Type B pancreatic cell (in vitro differentiated cells): ENCODE measurements at regions not wholly inside any gene's neighbourhood (a gene's known extent, or its start where the extent isn't known, plus 50 kb on each side); places are given as distances from the start of the nearest gene placed in this dataset.

Experiments used
- DNase-seq: peaks from one replicate; pipeline ENCODE4 v3.0.0; 2021; ENCODE audit warnings: mixed read lengths; ENCODE audit not compliant: unreplicated experiment; ENCODE audit errors: extremely low spot score
- H3K27ac Mint-ChIP-seq: 2 replicates; pipeline ENCODE4 v1.8.0; 2021; ENCODE audit warnings: mild to moderate bottlenecking, mixed read lengths
- H3K27me3 Mint-ChIP-seq: 2 replicates; pipeline ENCODE4 v1.8.0; 2021; ENCODE audit warnings: mixed read lengths
- H3K36me3 Mint-ChIP-seq: 2 replicates; pipeline ENCODE4 v1.8.0; 2021; ENCODE audit warnings: mixed read lengths
- H3K4me1 Mint-ChIP-seq: one replicate; pipeline ENCODE4 v1.8.0; 2021; ENCODE audit warnings: mixed read lengths; ENCODE audit not compliant: unreplicated experiment
- H3K4me3 Mint-ChIP-seq: 2 replicates; pipeline ENCODE4 v1.8.0; 2021; ENCODE audit warnings: mild to moderate bottlenecking, mixed read lengths
- H3K9me3 Mint-ChIP-seq: 2 replicates; pipeline ENCODE4 v1.8.0; 2021; ENCODE audit warnings: mixed read lengths
- TF ChIP-seq, protein P1 (sequence below): fragments of 200-600 bp; sonication (generic); conservative IDR thresholded peaks from 2 replicates; pipeline ENCODE4 v1.5.0; 2021; ENCODE audit warnings: antibody characterized with exemption, mild to moderate bottlenecking

DNA sequence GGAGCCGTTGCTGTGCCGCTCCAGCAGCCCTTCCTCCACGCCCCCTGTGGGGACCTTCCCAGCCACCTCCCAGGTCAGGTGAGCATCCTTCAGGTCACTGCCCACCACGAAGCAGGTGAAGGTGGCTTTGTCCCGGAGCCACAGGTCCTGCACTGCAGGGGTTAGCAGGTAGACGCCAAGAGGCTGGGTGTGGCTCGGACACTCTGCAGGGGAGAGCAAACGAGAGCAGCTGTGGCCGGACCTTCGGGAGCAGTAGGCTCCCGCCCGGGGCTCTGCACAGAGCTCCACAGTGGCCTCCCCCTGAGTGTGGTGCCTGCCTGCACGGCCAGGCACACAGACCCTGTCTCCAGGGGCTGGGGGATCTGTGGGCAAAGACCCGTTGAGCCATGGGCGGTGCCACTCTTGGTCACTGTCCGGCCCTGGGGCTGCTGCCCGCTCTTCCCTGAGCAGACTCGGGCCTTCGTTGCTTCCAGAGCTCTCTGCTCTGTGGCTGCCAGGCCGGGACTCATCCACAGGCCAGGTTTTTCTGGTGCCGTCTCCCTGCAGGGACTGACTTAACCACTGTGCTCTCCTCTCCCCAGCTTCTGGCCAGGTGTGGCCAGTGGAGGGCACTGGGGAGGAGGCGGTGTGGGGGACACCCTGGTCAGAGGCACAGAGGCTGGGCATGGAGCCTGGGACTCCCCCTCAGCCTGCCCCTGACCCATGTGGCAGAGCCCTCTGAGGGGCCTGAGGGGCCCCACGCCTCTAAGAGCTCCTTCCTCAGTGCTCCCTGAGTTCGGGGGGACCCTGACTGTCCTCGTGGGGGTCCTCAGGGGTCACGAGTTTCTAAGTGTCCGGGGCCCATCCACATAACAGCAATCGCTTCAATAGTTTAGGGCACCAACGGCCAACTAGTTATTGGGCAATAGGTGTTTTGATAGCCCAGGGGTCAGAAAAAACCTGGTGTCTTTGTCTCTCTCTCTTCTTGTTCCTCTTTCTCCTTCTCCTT, 314.9 kb downstream of the TMEM121 start:
- Mint-ChIP-seq H3K9me3 (peaks cover 7% of the 10 kb centered on the region), H3K27ac (no peak overlapping the region), H3K27me3 (no peaks in the 10 kb centered on the region), H3K4me1 (no peaks in the 10 kb centered on the region), H3K4me3 (no peak overlapping the region), H3K36me3 (no peaks in the 10 kb centered on the region)
- TF ChIP-seq, protein P1, sequence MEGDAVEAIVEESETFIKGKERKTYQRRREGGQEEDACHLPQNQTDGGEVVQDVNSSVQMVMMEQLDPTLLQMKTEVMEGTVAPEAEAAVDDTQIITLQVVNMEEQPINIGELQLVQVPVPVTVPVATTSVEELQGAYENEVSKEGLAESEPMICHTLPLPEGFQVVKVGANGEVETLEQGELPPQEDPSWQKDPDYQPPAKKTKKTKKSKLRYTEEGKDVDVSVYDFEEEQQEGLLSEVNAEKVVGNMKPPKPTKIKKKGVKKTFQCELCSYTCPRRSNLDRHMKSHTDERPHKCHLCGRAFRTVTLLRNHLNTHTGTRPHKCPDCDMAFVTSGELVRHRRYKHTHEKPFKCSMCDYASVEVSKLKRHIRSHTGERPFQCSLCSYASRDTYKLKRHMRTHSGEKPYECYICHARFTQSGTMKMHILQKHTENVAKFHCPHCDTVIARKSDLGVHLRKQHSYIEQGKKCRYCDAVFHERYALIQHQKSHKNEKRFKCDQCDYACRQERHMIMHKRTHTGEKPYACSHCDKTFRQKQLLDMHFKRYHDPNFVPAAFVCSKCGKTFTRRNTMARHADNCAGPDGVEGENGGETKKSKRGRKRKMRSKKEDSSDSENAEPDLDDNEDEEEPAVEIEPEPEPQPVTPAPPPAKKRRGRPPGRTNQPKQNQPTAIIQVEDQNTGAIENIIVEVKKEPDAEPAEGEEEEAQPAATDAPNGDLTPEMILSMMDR = no peak
- DNase-seq = no peak

DNA sequence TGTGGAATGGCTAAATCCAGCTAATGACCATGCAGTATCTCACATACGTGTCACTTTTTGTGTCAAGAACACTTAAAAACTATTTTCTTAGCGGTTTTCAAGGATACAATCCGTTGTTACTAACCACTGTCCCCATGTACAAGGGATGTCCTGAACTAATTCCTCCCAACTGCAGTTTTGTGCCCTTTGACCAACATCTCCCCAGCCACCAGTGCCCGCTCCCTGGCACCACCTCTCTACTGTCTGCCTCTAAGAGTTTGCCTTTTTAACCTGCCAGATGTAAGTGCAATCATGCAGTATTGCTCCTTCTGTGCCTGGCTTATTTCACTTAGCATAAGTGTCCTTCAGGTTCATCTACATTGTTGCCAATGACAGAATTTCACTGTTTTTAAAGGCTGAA, 315.7 kb downstream of the TMEM121 start:
- Mint-ChIP-seq H3K4me1 (no peaks in the 10 kb centered on the region), H3K9me3 (peaks cover 7% of the 10 kb centered on the region), H3K27ac (no peak overlapping the region), H3K27me3 (no peaks in the 10 kb centered on the region), H3K36me3 (no peaks in the 10 kb centered on the region), H3K4me3 (no peak overlapping the region)
- TF ChIP-seq, protein P1 = no peak
- no peak for DNase-seq

DNA sequence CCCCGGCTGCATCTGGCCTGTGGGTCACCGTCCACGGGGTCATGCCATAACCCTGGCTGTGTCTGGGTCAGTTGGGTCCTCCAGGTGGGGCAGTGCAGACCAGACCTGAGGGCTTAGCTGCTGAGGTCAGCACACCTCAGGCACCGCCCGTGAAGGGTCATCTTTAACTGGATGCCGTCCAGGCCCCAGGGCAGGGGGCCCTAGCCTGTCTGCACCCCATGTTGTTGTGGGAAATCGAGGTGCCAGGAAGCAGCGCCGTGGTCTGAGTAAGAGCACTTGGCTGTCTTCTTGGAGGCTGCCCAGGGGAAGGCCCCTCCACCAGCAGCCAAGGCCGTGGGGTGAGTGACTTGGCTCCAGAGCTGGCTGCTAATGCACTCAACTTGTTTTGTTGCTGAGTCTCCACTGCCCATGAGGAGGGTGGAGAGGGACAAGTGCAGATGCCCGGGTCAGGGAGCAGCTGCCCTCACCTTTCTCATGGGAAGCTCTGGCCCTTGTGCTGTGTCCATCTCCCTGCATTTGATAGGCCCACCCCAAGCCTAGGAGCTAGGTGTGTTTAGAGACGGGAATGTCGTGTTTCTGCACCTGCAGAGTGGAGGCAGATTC, 317.2 kb downstream of the TMEM121 start:
- H3K27ac Mint-ChIP-seq = no peak overlapping the region
- DNase-seq = no peak
- H3K9me3 Mint-ChIP-seq = peaks cover 16% of the 10 kb centered on the region
- no peaks in the 10 kb centered on the region for H3K4me1 Mint-ChIP-seq
- no peaks in the 10 kb centered on the region for H3K36me3 Mint-ChIP-seq
- no peak overlapping the region for H3K4me3 Mint-ChIP-seq
- TF ChIP-seq, protein P1 = no peak
- no peaks in the 10 kb centered on the region for H3K27me3 Mint-ChIP-seq

DNA sequence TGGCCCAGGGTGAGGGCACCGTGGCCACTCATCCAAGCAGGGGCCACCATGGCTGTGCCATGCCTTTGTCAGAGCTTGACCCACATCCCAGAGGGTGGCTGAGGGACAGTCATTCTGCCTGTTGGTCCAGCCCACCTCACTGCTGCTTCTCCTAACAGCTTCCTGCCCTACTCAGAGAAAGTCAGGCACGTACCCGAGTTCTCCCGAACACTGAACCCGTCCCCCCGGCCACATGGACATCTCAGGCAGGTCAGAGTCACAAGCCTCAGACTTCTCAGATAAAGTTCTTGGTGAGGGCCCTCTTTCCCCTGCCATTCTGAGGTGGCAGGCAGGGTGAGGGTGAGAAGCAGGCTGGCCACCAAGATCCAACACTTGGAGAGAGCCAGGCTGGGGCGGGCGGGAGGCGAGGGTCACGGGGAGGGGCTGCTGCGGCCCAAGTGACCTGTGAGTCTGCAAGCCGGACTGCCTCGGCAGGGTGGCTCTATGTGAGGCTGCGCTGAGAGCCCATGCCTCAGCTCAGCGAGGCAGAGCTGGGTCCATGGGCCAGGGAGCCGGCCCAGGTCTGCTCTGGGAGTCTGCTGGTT, 317.8 kb downstream of the TMEM121 start:
- no peak for DNase-seq
- peaks cover 17% of the 10 kb centered on the region for H3K9me3 Mint-ChIP-seq
- H3K36me3 Mint-ChIP-seq = no peaks in the 10 kb centered on the region

More for the DNA sequence above, 317.8 kb downstream of the TMEM121 start:
- no peak overlapping the region for H3K27ac Mint-ChIP-seq
- no peak overlapping the region for H3K4me3 Mint-ChIP-seq
- TF ChIP-seq, protein P1 = no peak
- H3K27me3 Mint-ChIP-seq = no peaks in the 10 kb centered on the region
- no peaks in the 10 kb centered on the region for H3K4me1 Mint-ChIP-seq
